ENCODE measurements at regions not wholly inside any gene's neighbourhood (a gene's known extent, or its start where the extent isn't known, plus 50 kb on each side); places are given as distances from the start of the nearest gene placed in this dataset.

GRCh38 chr21:14869984-14870852 is 194.6 kb downstream of the NRIP1 start:
- DNase-seq (ENCODE audit: low read depth): no peak

GRCh38 chr21:14866859-14867765 is 197.7 kb downstream of the NRIP1 start:
- DNase-seq (ENCODE audit: low read depth): no peak

GRCh38 chr21:14864211-14865021 is 200.4 kb downstream of the NRIP1 start:
- peak; percentile 32 for DNase-seq (ENCODE audit: low read depth)

GRCh38 chr21:14863745-14864210 is 201.0 kb downstream of the NRIP1 start:
- DNase-seq (ENCODE audit: low read depth): no peak

- no peak for DNase-seq (ENCODE audit: low read depth)
These were observed 201.7 kb downstream of the NRIP1 start for GRCh38 chr21:14862794-14863720.

- DNase-seq (ENCODE audit: low read depth): no peak
These were observed 206.5 kb downstream of the NRIP1 start for GRCh38 chr21:14858311-14858710.

- no peak for DNase-seq (ENCODE audit: low read depth)
These were observed 207.3 kb downstream of the NRIP1 start for GRCh38 chr21:14857529-14857928.

GRCh38 chr21:14850394-14850793 is 214.4 kb downstream of the NRIP1 start:
- DNase-seq (ENCODE audit: low read depth): no peak

- DNase-seq (ENCODE audit: low read depth): no peak
These were observed 218.2 kb downstream of the NRIP1 start for GRCh38 chr21:14846621-14847020.

GRCh38 chr21:14844001-14844400 is 220.8 kb downstream of the NRIP1 start:
- no peak for DNase-seq (ENCODE audit: low read depth)

- no peak for DNase-seq (ENCODE audit: low read depth)
These were observed 222.2 kb downstream of the NRIP1 start for GRCh38 chr21:14842601-14843000.

- no peak for DNase-seq (ENCODE audit: low read depth)
These were observed 223.0 kb downstream of the NRIP1 start for GRCh38 chr21:14841511-14842472.

- DNase-seq (ENCODE audit: low read depth): no peak
These were observed 226.4 kb downstream of the NRIP1 start for GRCh38 chr21:14838400-14838799.

- no peak for DNase-seq (ENCODE audit: low read depth)
These were observed 227.8 kb downstream of the NRIP1 start for GRCh38 chr21:14836950-14837349.

GRCh38 chr21:14833666-14834351 is 231.0 kb downstream of the NRIP1 start:
- no peak for DNase-seq (ENCODE audit: low read depth)

- no peak for DNase-seq (ENCODE audit: low read depth)
These were observed 231.6 kb downstream of the NRIP1 start for GRCh38 chr21:14833241-14833640.

- DNase-seq (ENCODE audit: low read depth): no peak
These were observed 234.5 kb downstream of the NRIP1 start for GRCh38 chr21:14830307-14830706.

GRCh38 chr21:14829685-14830084 is 235.1 kb downstream of the NRIP1 start:
- DNase-seq (ENCODE audit: low read depth): no peak

- DNase-seq (ENCODE audit: low read depth): no peak
These were observed 237.3 kb downstream of the NRIP1 start for GRCh38 chr21:14827468-14827867.
